AG04449 (cell line): ENCODE measurements at regions not wholly inside any gene's neighbourhood (a gene's known extent, or its start where the extent isn't known, plus 50 kb on each side); places are given as distances from the start of the nearest gene placed in this dataset.

ENCODE experiments used
- CTCF ChIA-PET: fragments of 350-600 bp; formaldehyde crosslinking; extraction: SDS; loops from one replicate; lab custom pipeline; 2021; ENCODE audit warnings: antibody characterized with exemption; lab: Yijun Ruan, JAX
- POLR2A ChIA-PET: fragments of 400-600, 350-600 bp; formaldehyde crosslinking; extraction: SDS; loops from one replicate; lab custom pipeline; 2020; ENCODE audit warnings: antibody characterized with exemption, inconsistent platforms; lab: Yijun Ruan, JAX
- DNase-seq: peaks from one replicate; pipeline ENCODE4 v3.0.0-alpha.2; 2010; ENCODE audit warnings: low read depth, low spot score
- H3K4me3 ChIP-seq: 2 replicates; pipeline ENCODE4 v1.5.1; 2011; ENCODE audit warnings: low read depth, mild to moderate bottlenecking, control low read depth, low read length
- TF ChIP-seq, protein P1 (sequence below): IDR thresholded peaks from one replicate; pipeline ENCODE4 v1.5.1; 2011; ENCODE audit warnings: mild to moderate bottlenecking, moderate library complexity, low read length, control low read depth, inconsistent platforms; ENCODE audit not compliant: insufficient read depth; ENCODE audit errors: missing control alignments

DNA sequence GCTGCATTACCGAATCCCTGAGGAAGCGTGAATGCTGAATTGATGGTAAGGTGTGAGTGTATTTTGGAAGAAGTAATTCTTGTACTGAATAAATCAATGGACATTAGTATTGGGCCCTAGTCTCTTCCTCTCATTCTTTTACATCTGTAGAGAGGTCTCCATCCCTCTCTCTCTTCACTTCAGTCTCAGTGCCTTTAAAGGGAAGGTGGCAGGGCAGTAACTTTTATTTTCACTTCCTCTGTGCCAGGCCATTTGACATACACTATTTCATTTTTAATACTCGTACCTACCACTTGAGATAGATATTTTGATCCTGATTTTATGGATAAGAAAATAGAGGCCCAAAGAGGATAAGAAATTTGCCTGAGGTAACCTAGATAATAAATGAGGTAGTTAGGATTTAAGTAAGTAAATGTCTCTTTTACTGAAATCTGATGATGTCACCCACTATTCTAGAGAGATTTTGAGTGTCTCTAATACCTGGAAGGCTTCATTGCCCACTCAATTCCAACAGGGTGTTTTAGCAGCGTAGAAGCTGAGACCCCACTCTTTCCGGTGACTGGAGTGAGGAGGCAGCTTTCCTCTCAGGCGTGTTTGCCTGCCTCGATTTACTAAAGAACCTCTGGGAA, 177.9 kb upstream of the PRICKLE1 start:
- TF ChIP-seq, protein P1, sequence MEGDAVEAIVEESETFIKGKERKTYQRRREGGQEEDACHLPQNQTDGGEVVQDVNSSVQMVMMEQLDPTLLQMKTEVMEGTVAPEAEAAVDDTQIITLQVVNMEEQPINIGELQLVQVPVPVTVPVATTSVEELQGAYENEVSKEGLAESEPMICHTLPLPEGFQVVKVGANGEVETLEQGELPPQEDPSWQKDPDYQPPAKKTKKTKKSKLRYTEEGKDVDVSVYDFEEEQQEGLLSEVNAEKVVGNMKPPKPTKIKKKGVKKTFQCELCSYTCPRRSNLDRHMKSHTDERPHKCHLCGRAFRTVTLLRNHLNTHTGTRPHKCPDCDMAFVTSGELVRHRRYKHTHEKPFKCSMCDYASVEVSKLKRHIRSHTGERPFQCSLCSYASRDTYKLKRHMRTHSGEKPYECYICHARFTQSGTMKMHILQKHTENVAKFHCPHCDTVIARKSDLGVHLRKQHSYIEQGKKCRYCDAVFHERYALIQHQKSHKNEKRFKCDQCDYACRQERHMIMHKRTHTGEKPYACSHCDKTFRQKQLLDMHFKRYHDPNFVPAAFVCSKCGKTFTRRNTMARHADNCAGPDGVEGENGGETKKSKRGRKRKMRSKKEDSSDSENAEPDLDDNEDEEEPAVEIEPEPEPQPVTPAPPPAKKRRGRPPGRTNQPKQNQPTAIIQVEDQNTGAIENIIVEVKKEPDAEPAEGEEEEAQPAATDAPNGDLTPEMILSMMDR: no peak

DNA sequence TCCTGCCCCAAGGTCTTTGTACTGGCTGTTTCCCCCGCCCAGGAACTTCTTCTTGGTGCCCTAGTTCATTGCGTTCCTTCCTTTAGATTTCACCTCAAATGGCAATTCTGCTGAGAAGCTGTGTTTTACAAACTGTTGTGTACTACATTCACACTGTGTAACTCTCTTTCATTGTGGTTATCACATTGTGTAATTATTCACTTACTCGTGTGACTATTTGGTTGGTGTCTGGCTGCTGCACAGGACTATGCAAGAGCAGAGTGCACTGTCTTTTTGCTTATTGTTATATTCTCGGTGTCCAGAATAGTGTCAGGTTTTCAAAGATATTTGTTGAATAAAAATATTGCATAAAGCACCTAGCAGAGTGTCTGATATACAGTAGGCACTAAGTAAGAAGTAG, 177.2 kb upstream of the PRICKLE1 start:
- DNase-seq: no peak
- TF ChIP-seq, protein P1: no peak
- ChIA-PET CTCF (interaction anchor here (0.9 kb wide), 1 partner anchor 19 kb away, joined by 3 read pairs; no protein-coding TSS in a partner anchor), POLR2A (no interaction called here)
- H3K4me3 ChIP-seq: no peak overlapping the region

More for the DNA sequence above, 177.9 kb upstream of the PRICKLE1 start:
- ChIA-PET POLR2A (no interaction called here), CTCF (no interaction called here)
- no peak for DNase-seq
- no peak overlapping the region for H3K4me3 ChIP-seq

DNA sequence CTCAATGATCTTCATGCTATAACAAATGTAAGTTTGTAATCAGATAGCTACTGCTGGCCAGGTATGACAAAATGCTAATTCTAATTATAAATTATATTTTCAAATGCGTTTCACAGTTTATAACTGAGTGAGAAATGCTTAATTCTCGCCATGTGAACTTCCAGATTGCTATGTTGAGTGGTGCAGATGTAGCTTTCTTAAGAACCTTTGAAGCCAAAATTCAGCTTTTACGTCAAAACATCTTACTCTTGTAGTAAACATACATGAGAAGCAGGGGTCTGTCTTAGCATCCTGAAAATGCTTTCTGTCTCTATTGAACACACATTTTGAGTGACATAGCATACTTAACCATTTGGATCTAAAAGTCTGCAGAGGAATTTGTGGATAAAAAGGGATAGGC, 176.5 kb upstream of the PRICKLE1 start:
- ChIA-PET CTCF (interaction anchor here (0.9 kb wide), 1 partner anchor 18 kb away, joined by 3 read pairs; no protein-coding TSS in a partner anchor), POLR2A (no interaction called here)
- TF ChIP-seq, protein P1: no peak
- no peak overlapping the region for H3K4me3 ChIP-seq
- DNase-seq: no peak

DNA sequence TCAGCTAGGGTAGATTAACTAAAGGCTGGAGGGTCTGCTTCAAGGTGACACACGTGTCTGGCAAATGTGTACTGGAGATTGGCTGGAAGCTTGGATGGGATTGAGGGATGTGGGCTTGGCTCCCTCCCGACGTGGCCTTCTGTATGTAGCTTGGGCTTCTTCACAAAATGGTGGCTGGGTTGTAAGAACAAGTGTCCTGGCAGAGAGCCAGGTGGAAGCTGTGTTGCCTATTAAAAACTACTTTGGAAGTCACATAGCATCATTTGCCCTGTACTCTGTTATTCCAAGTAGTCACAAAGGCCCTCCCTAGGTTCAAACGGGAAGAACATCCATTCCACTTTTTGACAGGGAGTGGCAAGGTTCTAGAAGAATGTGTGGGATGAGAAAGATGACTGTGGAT, 174.1 kb upstream of the PRICKLE1 start:
- TF ChIP-seq, protein P1: no peak
- POLR2A ChIA-PET: no interaction called here
- CTCF ChIA-PET: interaction anchor here (0.8 kb wide), 1 partner anchor 570 kb away, joined by 3 read pairs; no protein-coding TSS in a partner anchor
- DNase-seq: no peak
- H3K4me3 ChIP-seq: no peak overlapping the region

DNA sequence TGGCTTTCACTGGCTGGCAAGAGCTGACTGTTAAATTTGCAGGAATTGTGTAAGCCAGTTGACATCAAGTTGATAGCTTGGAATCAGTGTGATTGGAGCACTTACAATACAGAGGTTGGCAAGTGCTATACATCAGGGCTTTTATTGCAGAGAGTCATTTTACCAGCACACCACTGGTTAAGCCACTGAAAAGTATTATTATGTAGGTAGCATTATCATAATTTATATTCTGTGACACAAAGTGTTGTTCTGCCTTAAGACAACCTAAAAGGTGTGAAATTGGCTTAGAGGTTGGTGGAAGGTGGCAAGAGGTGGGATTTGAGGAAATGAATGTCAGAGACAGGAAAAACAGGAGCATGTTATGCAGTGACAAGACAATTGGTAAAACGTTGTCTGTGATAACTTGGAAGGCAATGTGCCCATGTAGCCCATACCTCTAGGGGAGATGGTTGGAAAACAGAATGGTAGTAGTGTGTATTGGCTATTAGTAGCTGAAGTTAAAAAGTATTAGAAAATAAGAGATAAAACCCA, 172.9 kb upstream of the PRICKLE1 start:
- no peak for DNase-seq
- TF ChIP-seq, protein P1: no peak
- ChIA-PET CTCF (interaction anchor here (1.2 kb wide), 2 partner anchors 10 to 15 kb away, joined by 3 to 4 read pairs; no protein-coding TSS in a partner anchor), POLR2A (no interaction called here)
- no peak overlapping the region for H3K4me3 ChIP-seq

DNA sequence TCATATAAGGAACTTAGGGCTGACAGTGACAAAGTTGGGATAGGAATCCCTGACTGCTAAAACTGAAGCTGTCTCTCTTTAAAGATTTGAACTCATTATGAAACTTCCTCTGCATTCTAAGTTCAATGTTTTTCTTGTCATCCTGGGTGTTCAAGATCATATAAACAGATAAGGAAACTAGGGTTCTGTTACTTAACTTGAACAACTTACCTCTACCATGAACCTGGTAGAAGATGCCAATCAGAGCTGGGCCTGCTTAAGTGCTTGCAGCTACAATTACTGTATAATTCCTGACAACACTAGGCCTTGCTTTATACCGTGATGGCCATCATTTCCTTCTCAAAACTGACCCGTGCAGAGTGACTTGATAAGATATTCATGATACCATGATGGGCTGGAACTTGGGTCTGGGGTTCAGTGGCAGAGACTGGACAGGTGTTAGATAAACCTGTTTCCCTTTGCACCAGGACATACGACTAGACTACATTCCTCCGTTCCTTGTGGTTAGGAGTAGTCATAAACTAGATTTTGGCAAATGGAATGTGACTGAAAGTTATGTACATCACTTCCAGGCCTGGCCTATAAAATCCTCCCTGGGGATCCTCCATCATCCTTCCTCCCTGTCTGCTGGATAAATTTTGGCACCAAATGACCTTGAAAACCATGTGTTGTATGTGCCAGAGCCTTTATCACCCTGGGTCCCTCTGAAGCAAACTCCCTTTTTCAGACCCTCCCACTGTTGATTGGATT, 172.2 kb upstream of the PRICKLE1 start:
- no peak for DNase-seq
- H3K4me3 ChIP-seq: no peak overlapping the region
- TF ChIP-seq, protein P1: no peak
- POLR2A ChIA-PET: no interaction called here
- CTCF ChIA-PET: interaction anchor here (1.2 kb wide), 2 partner anchors 11 to 15 kb away, joined by 3 to 4 read pairs; no protein-coding TSS in a partner anchor
